Activated CD4-positive, alpha-beta memory T cell treated with anti-CD3 and anti-CD28 coated beads, Interleukin-2, amount 10 ng/mL, durations not matched to agents 7 days and 5 days (primary cell): ENCODE measurements at regions not wholly inside any gene's neighbourhood (a gene's known extent, or its start where the extent isn't known, plus 50 kb on each side); places are given as distances from the start of the nearest gene placed in this dataset.
"Not testable (repeated sequence)": the region's sequence is repeated elsewhere in the genome, so short reads cannot be mapped to it uniquely, and the experiment has no call there.

Experiments used
- CTCF ChIA-PET: fragments of 350-600 bp; sonication (Branson Sonifier 250); formaldehyde crosslinking; loops from one replicate; lab custom pipeline; 2021; ENCODE audit warnings: antibody characterized with exemption, inconsistent platforms; lab: Charles Lee
- POLR2A ChIA-PET: fragments of 350-600 bp; sonication (Branson Sonifier 250); formaldehyde crosslinking; loops from one replicate; lab custom pipeline; 2021; ENCODE audit warnings: antibody characterized with exemption; lab: Charles Lee
- DNase-seq: peaks from one replicate; pipeline ENCODE4 v3.0.0-alpha.2; 2020
- H3K27ac Mint-ChIP-seq: one replicate; pipeline ENCODE4 v1.8.0; 2021; ENCODE audit warnings: mild to moderate bottlenecking, mixed read lengths
- H3K27me3 Mint-ChIP-seq: one replicate; pipeline ENCODE4 v1.8.0; 2021; ENCODE audit warnings: mixed read lengths
- H3K36me3 Mint-ChIP-seq: one replicate; pipeline ENCODE4 v1.8.0; 2021; ENCODE audit warnings: low read depth, mixed read lengths
- H3K4me1 Mint-ChIP-seq: one replicate; pipeline ENCODE4 v1.8.0; 2021; ENCODE audit warnings: mixed read lengths
- H3K4me3 Mint-ChIP-seq: one replicate; pipeline ENCODE4 v1.8.0; 2021; ENCODE audit warnings: mild to moderate bottlenecking, mixed read lengths
- H3K9me3 Mint-ChIP-seq: one replicate; pipeline ENCODE4 v1.8.0; 2021; ENCODE audit warnings: mixed read lengths

DNA sequence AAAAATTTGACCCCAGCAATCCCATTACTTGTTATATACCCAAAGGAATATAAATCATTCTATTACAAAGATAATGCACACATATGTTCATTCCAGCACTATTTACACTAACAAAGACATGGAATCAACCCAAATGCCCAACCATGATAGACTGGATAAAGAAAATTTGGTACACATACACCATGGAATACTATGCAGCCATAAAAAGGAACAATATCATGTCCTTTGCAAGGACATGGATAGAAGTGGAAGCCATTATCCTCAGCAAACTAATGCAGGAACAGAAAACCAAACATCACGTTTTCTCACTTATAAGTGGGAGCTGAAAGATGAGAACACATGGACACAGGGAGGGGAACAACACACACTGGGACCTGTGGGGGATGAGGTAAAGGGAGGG, 136.6 kb downstream of the HNRNPD start:
- CTCF ChIA-PET, H3K27ac Mint-ChIP-seq, POLR2A ChIA-PET, H3K36me3 Mint-ChIP-seq, H3K4me3 Mint-ChIP-seq, H3K4me1 Mint-ChIP-seq, H3K9me3 Mint-ChIP-seq, H3K27me3 Mint-ChIP-seq, DNase-seq: not testable (repeated sequence)

DNA sequence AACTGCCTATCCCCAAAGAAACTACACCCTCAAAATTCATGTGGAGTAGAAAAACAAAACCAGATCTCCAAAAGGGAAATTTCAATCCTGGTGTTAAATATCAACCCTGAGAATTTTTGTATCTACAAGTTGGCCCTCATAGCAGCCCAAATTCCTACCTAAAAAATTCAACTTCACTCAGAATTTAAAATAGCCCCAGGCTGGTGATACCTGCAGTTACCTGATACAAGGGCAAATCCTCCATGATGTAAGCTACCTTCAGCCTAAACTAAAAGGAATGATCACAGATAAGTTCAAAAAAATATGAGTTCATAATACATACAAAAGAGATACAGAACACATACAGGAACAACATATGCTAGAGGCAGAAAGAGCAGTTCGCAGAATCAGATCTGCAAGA, 138.4 kb downstream of the HNRNPD start:
- ChIA-PET CTCF (no interaction called here), POLR2A (no interaction called here)
- DNase-seq = no peak
- peaks cover 7% of the 10 kb centered on the region for H3K27me3 Mint-ChIP-seq
- no peaks in the 10 kb centered on the region for H3K9me3 Mint-ChIP-seq
- no peaks in the 10 kb centered on the region for H3K36me3 Mint-ChIP-seq
- no peak overlapping the region for H3K27ac Mint-ChIP-seq
- H3K4me1 Mint-ChIP-seq = no peaks in the 10 kb centered on the region
- H3K4me3 Mint-ChIP-seq = no peak overlapping the region

GRCh38 chr4:82232891-82233290, 140.9 kb downstream of the HNRNPD start:
- H3K9me3 Mint-ChIP-seq = no peaks in the 10 kb centered on the region

DNA sequence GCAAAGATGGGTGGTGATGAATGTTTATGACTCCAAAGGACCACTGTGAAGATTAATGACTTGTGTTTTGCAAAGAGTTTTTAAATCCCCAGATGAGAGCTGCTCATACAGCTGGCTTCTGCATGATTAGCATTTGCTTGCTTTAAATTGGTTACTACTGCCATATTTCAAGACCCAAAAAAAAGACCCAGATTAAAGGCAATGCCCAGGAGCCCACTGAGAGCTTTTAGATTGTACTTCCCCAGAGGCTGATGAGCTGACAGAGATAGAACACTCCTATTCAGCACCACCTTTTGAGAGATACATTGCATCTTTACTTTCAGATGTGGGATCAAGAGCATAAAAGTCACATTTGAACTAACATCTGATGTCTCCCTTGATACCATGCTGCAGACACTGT, 142.0 kb downstream of the HNRNPD start:
- no peaks in the 10 kb centered on the region for H3K9me3 Mint-ChIP-seq
- POLR2A ChIA-PET = no interaction called here
- no peak overlapping the region for H3K4me3 Mint-ChIP-seq
- peaks cover 7% of the 10 kb centered on the region for H3K27me3 Mint-ChIP-seq
- H3K4me1 Mint-ChIP-seq = no peaks in the 10 kb centered on the region
- no peaks in the 10 kb centered on the region for H3K36me3 Mint-ChIP-seq
- no peak overlapping the region for H3K27ac Mint-ChIP-seq
- CTCF ChIA-PET = no interaction called here
- DNase-seq = no peak

More at GRCh38 chr4:82232891-82233290, 140.9 kb downstream of the HNRNPD start:
- no peak for DNase-seq
- ChIA-PET POLR2A (no interaction called here), CTCF (no interaction called here)
- Mint-ChIP-seq H3K27ac (no peak overlapping the region), H3K27me3 (peaks cover 7% of the 10 kb centered on the region), H3K4me3 (no peak overlapping the region), H3K36me3 (no peaks in the 10 kb centered on the region), H3K4me1 (no peaks in the 10 kb centered on the region)

GRCh38 chr4:82230306-82230705, 143.5 kb downstream of the HNRNPD start:
- ChIA-PET POLR2A (no interaction called here), CTCF (no interaction called here)
- Mint-ChIP-seq H3K36me3 (no peaks in the 10 kb centered on the region), H3K27ac (no peak overlapping the region), H3K4me3 (no peak overlapping the region), H3K9me3 (no peaks in the 10 kb centered on the region), H3K4me1 (no peaks in the 10 kb centered on the region), H3K27me3 (peaks cover 10% of the 10 kb centered on the region)
- DNase-seq = no peak

- peaks cover 5% of the 10 kb centered on the region for H3K27me3 Mint-ChIP-seq
These were observed 148.8 kb downstream of the HNRNPD start for GRCh38 chr4:82225030-82225429.

DNA sequence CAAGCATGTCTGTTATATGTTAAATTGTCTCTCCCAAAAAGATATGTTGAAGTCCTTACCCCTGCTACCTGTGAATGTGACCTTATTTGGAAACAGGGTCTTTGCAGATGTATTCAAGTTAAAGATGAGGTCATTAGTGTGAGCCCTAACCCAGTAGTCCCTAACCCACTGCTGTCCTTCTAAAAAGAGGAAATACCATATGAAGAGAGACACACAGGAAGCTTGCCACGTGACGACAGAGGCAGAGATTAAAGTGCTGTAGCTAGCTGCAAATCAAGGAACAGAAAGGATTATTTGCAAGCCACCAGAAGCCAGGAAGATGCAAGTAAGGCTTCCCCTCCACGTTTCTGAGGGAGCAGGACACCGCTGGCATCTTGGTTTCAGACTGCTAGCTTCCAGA, 150.1 kb downstream of the HNRNPD start:
- H3K4me3 Mint-ChIP-seq = no peak overlapping the region
- no peak for DNase-seq
- H3K27ac Mint-ChIP-seq = no peak overlapping the region

More at GRCh38 chr4:82225030-82225429, 148.8 kb downstream of the HNRNPD start:
- Mint-ChIP-seq H3K9me3 (no peaks in the 10 kb centered on the region), H3K4me1 (peaks cover 4% of the 10 kb centered on the region), H3K36me3 (no peaks in the 10 kb centered on the region), H3K27ac (no peak overlapping the region), H3K4me3 (no peak overlapping the region)
- ChIA-PET CTCF (no interaction called here), POLR2A (no interaction called here)
- no peak for DNase-seq

GRCh38 chr4:82219346-82219745, 154.4 kb downstream of the HNRNPD start:
- Mint-ChIP-seq H3K36me3 (no peaks in the 10 kb centered on the region), H3K9me3 (no peaks in the 10 kb centered on the region), H3K27me3 (peaks cover 4% of the 10 kb centered on the region), H3K4me1 (peaks cover 4% of the 10 kb centered on the region), H3K27ac (no peak overlapping the region), H3K4me3 (no peak overlapping the region)
- ChIA-PET CTCF (no interaction called here), POLR2A (no interaction called here)
- DNase-seq = no peak

More for the DNA sequence above, 150.1 kb downstream of the HNRNPD start:
- CTCF ChIA-PET = no interaction called here
- no peaks in the 10 kb centered on the region for H3K9me3 Mint-ChIP-seq
- POLR2A ChIA-PET = no interaction called here
- peaks cover 3% of the 10 kb centered on the region for H3K27me3 Mint-ChIP-seq
- peaks cover 4% of the 10 kb centered on the region for H3K4me1 Mint-ChIP-seq
- H3K36me3 Mint-ChIP-seq = no peaks in the 10 kb centered on the region

DNA sequence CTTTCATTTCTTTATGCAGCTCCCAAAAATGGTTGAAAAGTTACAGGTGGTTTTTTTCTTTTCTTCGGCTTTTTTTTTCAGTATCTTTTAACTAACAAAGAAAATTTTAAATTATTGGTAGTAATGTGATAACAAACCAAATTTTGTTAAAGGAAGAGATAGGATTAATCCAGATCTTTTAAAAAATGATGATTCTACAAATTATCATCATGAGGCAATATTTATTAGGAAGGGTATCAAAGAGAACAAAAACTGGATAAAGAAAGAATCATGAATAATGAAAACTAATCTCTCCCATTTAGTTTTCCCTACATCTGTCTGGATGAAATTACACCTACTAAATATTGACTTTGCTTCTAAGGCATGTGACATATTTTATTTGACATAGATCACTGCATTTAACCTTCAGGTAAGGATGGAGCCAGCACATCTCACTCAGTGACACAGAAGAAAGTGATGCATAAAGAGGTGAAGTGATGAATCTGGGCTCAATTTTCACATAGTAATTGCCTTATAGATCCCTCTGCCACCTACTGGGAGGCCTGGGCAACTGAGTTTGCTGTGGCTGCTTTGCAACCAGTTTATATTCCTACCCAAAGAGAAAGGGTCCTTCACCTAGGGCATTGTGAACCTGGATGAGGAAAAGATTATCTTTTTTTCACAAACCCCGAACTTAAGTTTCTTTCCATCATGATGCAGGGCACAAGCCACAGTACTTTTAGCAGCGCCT, 155.6 kb downstream of the HNRNPD start:
- Mint-ChIP-seq H3K4me3 (no peak overlapping the region), H3K4me1 (peaks cover 8% of the 10 kb centered on the region), H3K36me3 (no peaks in the 10 kb centered on the region), H3K27me3 (peaks cover 4% of the 10 kb centered on the region), H3K9me3 (no peaks in the 10 kb centered on the region), H3K27ac (no peak overlapping the region)
- CTCF ChIA-PET = no interaction called here
- DNase-seq = no peak
- POLR2A ChIA-PET = no interaction called here

- H3K4me1 Mint-ChIP-seq = peaks cover 10% of the 10 kb centered on the region
- no peak overlapping the region for H3K4me3 Mint-ChIP-seq
- peaks cover 4% of the 10 kb centered on the region for H3K27me3 Mint-ChIP-seq
- H3K9me3 Mint-ChIP-seq = no peaks in the 10 kb centered on the region
- H3K27ac Mint-ChIP-seq = no peak overlapping the region
- ChIA-PET POLR2A (no interaction called here), CTCF (no interaction called here)
- DNase-seq = no peak
- H3K36me3 Mint-ChIP-seq = no peaks in the 10 kb centered on the region
These were observed 157.6 kb downstream of the HNRNPD start for GRCh38 chr4:82216219-82216618.

- ChIA-PET CTCF (no interaction called here), POLR2A (no interaction called here)
- Mint-ChIP-seq H3K27me3 (peaks cover 4% of the 10 kb centered on the region), H3K4me3 (no peak overlapping the region), H3K36me3 (no peaks in the 10 kb centered on the region), H3K4me1 (peaks cover 10% of the 10 kb centered on the region), H3K9me3 (no peaks in the 10 kb centered on the region), H3K27ac (no peak overlapping the region)
- DNase-seq = no peak
These were observed 158.0 kb downstream of the HNRNPD start for GRCh38 chr4:82215800-82216199.

GRCh38 chr4:82215039-82215438, 158.8 kb downstream of the HNRNPD start:
- no peak overlapping the region for H3K27ac Mint-ChIP-seq
- ChIA-PET CTCF (no interaction called here), POLR2A (no interaction called here)
- peaks cover 10% of the 10 kb centered on the region for H3K4me1 Mint-ChIP-seq
- peaks cover 4% of the 10 kb centered on the region for H3K27me3 Mint-ChIP-seq
- no peak for DNase-seq
- H3K36me3 Mint-ChIP-seq = no peaks in the 10 kb centered on the region
- H3K9me3 Mint-ChIP-seq = no peaks in the 10 kb centered on the region
- no peak overlapping the region for H3K4me3 Mint-ChIP-seq

GRCh38 chr4:82213485-82214417, 160.0 kb downstream of the HNRNPD start:
- H3K4me3 Mint-ChIP-seq = no peak overlapping the region
- DNase-seq = no peak
- peaks cover 4% of the 10 kb centered on the region for H3K27me3 Mint-ChIP-seq
- H3K27ac Mint-ChIP-seq = no peak overlapping the region
- CTCF ChIA-PET = interaction anchor here (0.7 kb wide), 1 partner anchor 773 kb away, joined by 3 read pairs; no protein-coding TSS in a partner anchor
- no peaks in the 10 kb centered on the region for H3K36me3 Mint-ChIP-seq
- POLR2A ChIA-PET = no interaction called here
- peaks cover 10% of the 10 kb centered on the region for H3K4me1 Mint-ChIP-seq
- H3K9me3 Mint-ChIP-seq = no peaks in the 10 kb centered on the region
